ENCODE measurements at regions not wholly inside any gene's neighbourhood (a gene's known extent, or its start where the extent isn't known, plus 50 kb on each side); places are given as distances from the start of the nearest gene placed in this dataset.

DNA sequence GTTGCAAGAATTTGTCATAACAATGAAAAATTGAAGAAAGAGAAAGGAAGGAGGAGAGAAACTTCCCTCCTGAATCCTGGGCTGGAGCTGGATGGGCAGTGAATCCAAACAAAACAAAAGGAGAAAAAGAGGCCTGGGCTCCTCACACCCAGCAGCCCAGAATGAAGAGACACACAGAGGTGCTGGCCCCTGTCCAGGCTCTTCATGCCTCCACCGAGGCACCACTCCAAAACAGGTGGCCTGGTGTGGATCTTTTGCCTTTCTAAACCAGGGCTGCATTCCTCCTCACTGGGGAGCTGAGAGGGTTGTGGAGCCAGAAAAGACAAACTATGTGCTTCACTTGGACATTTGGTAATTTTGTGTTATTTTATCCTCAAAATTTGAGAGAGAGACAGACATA is 76.0 kb downstream of the FAM124B start:
- peaks cover 13 to 30% (median 22%) of the 10 kb centered on the region in 5 donors for H3K27me3 Mint-ChIP-seq
- no peak overlapping the region for H3K27ac Mint-ChIP-seq

GRCh38 chr2:224324604-224325003 is 77.3 kb downstream of the FAM124B start:
- no peak for ATAC-seq
- Mint-ChIP-seq H3K4me3 (no peak overlapping the region), H3K36me3 (no peaks in the 10 kb centered on the region), H3K9me3 (no peaks in the 10 kb centered on the region), H3K27ac (no peak overlapping the region), H3K4me1 (peaks cover 0 to 2% (median 0%) of the 10 kb centered on the region in 4 donors), H3K27me3 (peaks cover 8 to 28% (median 23%) of the 10 kb centered on the region in 5 donors)
- DNase-seq: no peak
- POLR2A ChIA-PET: no interaction called here

More for the DNA sequence above, 76.0 kb downstream of the FAM124B start:
- Mint-ChIP-seq H3K4me3 (no peak overlapping the region), H3K9me3 (no peaks in the 10 kb centered on the region), H3K4me1 (peaks cover 0 to 2% (median 0%) of the 10 kb centered on the region in 4 donors), H3K36me3 (no peaks in the 10 kb centered on the region)
- POLR2A ChIA-PET: interaction anchor here (0.7 kb wide), 1 partner anchor 223 kb away, joined by 3 read pairs; no protein-coding TSS in a partner anchor
- DNase-seq (no peak), ATAC-seq (no peak)

GRCh38 chr2:224320660-224321059 is 81.2 kb downstream of the FAM124B start:
- Mint-ChIP-seq H3K27ac (no peak overlapping the region), H3K4me3 (no peak overlapping the region), H3K36me3 (no peaks in the 10 kb centered on the region), H3K9me3 (no peaks in the 10 kb centered on the region), H3K27me3 (peaks cover 11 to 21% (median 15%) of the 10 kb centered on the region in 5 donors), H3K4me1 (peaks cover 0 to 2% (median 0%) of the 10 kb centered on the region in 4 donors)
- ATAC-seq: no peak
- no peak for DNase-seq
- POLR2A ChIA-PET: no interaction called here

GRCh38 chr2:224319750-224320149 is 82.2 kb downstream of the FAM124B start:
- Mint-ChIP-seq H3K4me1 (peaks cover 0 to 2% (median 0%) of the 10 kb centered on the region in 4 donors), H3K27me3 (peaks cover 12 to 22% (median 17%) of the 10 kb centered on the region in 5 donors), H3K4me3 (no peak overlapping the region), H3K27ac (no peak overlapping the region), H3K9me3 (no peaks in the 10 kb centered on the region), H3K36me3 (no peaks in the 10 kb centered on the region)
- DNase-seq (no peak), ATAC-seq (no peak)
- POLR2A ChIA-PET: no interaction called here

- POLR2A ChIA-PET: no interaction called here
- ATAC-seq: no peak
Observed at GRCh38 chr2:224312741-224313140, 89.2 kb downstream of the FAM124B start.

GRCh38 chr2:224310943-224311625 is 90.8 kb downstream of the FAM124B start:
- Mint-ChIP-seq H3K4me3 (no peak overlapping the region), H3K9me3 (no peaks in the 10 kb centered on the region), H3K27me3 (peaks cover 14 to 36% (median 20%) of the 10 kb centered on the region in 5 donors)

More at GRCh38 chr2:224312741-224313140, 89.2 kb downstream of the FAM124B start:
- DNase-seq: no peak
- H3K9me3 Mint-ChIP-seq: no peaks in the 10 kb centered on the region
- H3K27ac Mint-ChIP-seq: no peak overlapping the region
- no peaks in the 10 kb centered on the region for H3K36me3 Mint-ChIP-seq
- H3K4me1 Mint-ChIP-seq: no peaks in the 10 kb centered on the region
- H3K4me3 Mint-ChIP-seq: no peak overlapping the region
- peaks cover 18 to 43% (median 26%) of the 10 kb centered on the region in 5 donors for H3K27me3 Mint-ChIP-seq

GRCh38 chr2:224309176-224309575 is 92.7 kb downstream of the FAM124B start:
- Mint-ChIP-seq H3K4me1 (no peaks in the 10 kb centered on the region), H3K27me3 (peaks cover 14 to 36% (median 19%) of the 10 kb centered on the region in 5 donors), H3K27ac (no peak overlapping the region), H3K4me3 (no peak overlapping the region), H3K9me3 (no peaks in the 10 kb centered on the region), H3K36me3 (no peaks in the 10 kb centered on the region)
- ATAC-seq: no peak
- POLR2A ChIA-PET: no interaction called here
- no peak for DNase-seq

More at GRCh38 chr2:224310943-224311625, 90.8 kb downstream of the FAM124B start:
- POLR2A ChIA-PET: no interaction called here
- H3K27ac Mint-ChIP-seq: no peak overlapping the region
- ATAC-seq (no peak), DNase-seq (no peak)
- no peaks in the 10 kb centered on the region for H3K36me3 Mint-ChIP-seq
- no peaks in the 10 kb centered on the region for H3K4me1 Mint-ChIP-seq

GRCh38 chr2:224308272-224308911 is 93.5 kb downstream of the FAM124B start:
- no peak overlapping the region for H3K4me3 Mint-ChIP-seq
- POLR2A ChIA-PET: no interaction called here
- no peak for DNase-seq
- no peaks in the 10 kb centered on the region for H3K4me1 Mint-ChIP-seq
- no peaks in the 10 kb centered on the region for H3K9me3 Mint-ChIP-seq
- H3K27ac Mint-ChIP-seq: no peak overlapping the region
- ATAC-seq: no peak
- H3K36me3 Mint-ChIP-seq: no peaks in the 10 kb centered on the region
- peaks cover 14 to 31% (median 18%) of the 10 kb centered on the region in 5 donors for H3K27me3 Mint-ChIP-seq

- peaks cover 2 to 20% (median 6%) of the 10 kb centered on the region in 5 donors for H3K27me3 Mint-ChIP-seq
- no peak for DNase-seq
- POLR2A ChIA-PET: no interaction called here
Observed at GRCh38 chr2:224302952-224303351, 99.0 kb downstream of the FAM124B start.

DNA sequence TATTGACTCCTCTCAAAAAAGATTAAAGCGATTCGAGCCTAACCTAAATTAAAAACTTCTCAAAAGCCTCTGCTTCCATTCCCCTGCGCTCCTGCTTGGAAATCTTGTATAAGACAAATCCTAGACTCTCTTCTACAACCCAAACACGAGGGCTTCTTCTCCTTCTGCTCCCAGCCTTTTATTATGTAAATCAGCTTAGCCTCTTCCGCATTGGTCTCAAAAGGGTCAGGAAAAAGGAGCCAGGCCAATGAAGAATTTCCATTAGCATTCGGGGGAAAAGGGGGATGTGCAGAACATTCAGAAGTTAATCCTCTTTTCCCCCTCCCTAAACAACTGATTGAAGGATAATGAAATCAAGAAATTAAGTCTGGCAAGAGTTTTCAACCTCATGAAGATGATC is 107.9 kb downstream of the FAM124B start:
- peaks cover 0 to 7% (median 0%) of the 10 kb centered on the region in 3 donors for H3K36me3 Mint-ChIP-seq
- DNase-seq (no peak), ATAC-seq (no peak)
- H3K4me3 Mint-ChIP-seq: no peak overlapping the region
- H3K9me3 Mint-ChIP-seq: peaks cover 0 to 8% (median 0%) of the 10 kb centered on the region in 9 donors
- POLR2A ChIA-PET: no interaction called here
- H3K27ac Mint-ChIP-seq: no peak overlapping the region
- H3K27me3 Mint-ChIP-seq: peaks cover 13 to 60% (median 29%) of the 10 kb centered on the region in 5 donors
- H3K4me1 Mint-ChIP-seq: no peaks in the 10 kb centered on the region

More at GRCh38 chr2:224302952-224303351, 99.0 kb downstream of the FAM124B start:
- no peak overlapping the region for H3K27ac Mint-ChIP-seq
- no peaks in the 10 kb centered on the region for H3K4me1 Mint-ChIP-seq
- no peaks in the 10 kb centered on the region for H3K9me3 Mint-ChIP-seq
- ATAC-seq: no peak
- no peaks in the 10 kb centered on the region for H3K36me3 Mint-ChIP-seq
- no peak overlapping the region for H3K4me3 Mint-ChIP-seq

DNA sequence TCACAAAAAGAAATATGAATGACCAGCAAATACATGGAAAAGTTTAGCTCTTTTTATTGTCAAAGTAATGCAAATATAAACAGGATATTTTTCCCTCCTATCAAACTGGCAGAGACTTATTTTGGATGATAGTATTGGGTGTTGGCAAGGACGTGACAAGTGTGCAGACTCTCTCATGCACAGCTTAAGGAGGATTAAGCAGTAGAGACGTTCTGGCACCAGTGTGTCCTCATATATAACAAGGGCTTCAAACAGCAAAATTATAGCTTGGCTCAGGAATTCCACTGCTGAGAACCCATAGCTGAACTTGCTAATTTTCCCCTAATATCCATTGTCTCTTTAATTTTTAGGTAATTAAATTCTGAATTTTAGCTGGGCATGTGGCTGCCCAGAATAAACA is 114.4 kb downstream of the FAM124B start:
- Mint-ChIP-seq H3K4me1 (no peaks in the 10 kb centered on the region), H3K27me3 (peaks cover 18 to 60% (median 26%) of the 10 kb centered on the region in 5 donors), H3K4me3 (no peak overlapping the region), H3K36me3 (no peaks in the 10 kb centered on the region), H3K9me3 (no peaks in the 10 kb centered on the region), H3K27ac (no peak overlapping the region)
- DNase-seq (no peak), ATAC-seq (no peak)
- POLR2A ChIA-PET: no interaction called here

DNA sequence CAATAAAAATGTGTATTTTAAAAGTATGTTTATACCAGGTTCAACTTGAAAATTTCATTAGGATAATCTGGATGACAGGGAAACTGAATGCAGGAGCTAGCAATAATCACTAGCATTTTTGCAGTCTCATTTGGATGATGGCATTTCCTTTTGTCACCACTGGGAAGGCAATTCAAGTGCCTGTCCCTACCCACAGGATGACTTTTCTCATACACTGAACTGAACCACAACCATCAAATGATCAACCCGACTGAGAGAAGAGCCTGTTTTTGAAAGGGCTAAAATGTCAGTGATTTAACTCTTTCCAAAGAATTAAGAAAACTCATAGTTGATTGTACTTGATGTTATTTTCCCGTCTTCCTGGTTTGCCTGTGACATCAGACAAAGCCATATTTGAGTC is 115.0 kb downstream of the FAM124B start:
- no peaks in the 10 kb centered on the region for H3K9me3 Mint-ChIP-seq
- no peak overlapping the region for H3K4me3 Mint-ChIP-seq
- no peaks in the 10 kb centered on the region for H3K36me3 Mint-ChIP-seq
- no peak overlapping the region for H3K27ac Mint-ChIP-seq
- POLR2A ChIA-PET: no interaction called here
- H3K4me1 Mint-ChIP-seq: no peaks in the 10 kb centered on the region
- DNase-seq (no peak), ATAC-seq (no peak)
- H3K27me3 Mint-ChIP-seq: peaks cover 21 to 60% (median 32%) of the 10 kb centered on the region in 5 donors

DNA sequence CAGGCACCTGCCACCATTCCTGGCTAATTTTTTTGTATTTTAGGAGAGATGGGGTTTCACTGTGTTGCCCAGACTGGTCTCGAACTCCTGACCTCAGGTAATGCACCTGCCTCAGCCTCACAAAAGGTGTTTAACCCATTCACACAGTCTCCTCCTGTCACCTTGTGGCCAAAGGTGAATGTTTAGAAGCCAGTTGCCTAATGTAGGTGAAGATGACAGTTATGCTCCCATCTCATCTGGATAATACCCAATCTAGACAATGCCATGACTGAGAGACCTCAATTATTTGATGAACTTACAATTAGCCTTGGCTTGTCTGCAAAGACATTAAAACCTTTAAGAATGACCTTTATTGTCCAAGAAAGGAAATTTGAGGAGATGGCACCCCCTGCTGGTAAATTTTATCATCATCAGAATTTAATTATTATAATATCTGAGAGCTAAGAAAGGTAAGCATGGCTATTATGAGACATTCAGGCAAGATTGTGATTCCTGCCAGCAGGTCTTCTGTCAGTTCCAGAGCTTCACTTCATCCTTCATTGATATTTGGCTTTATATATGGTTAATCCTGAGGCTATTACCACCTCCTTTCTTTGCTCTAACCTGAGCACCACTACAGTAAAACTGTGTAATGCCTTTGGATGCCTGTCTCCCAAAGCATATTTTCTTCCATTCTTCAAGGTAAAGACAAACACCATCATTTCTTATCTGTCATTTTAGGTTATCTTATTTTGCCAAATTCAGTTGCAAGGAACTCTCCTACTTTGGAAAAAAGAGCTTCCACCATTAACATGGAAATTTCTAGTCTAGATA is 117.6 kb downstream of the FAM124B start:
- no peak for ATAC-seq
- POLR2A ChIA-PET: no interaction called here
- Mint-ChIP-seq H3K36me3 (no peaks in the 10 kb centered on the region), H3K9me3 (no peaks in the 10 kb centered on the region), H3K27ac (no peak overlapping the region), H3K4me3 (no peak overlapping the region), H3K27me3 (peaks cover 15 to 39% (median 26%) of the 10 kb centered on the region in 5 donors), H3K4me1 (no peaks in the 10 kb centered on the region)
- DNase-seq: peak in 5 of 10 donors; percentile 6 to 57 (median 45)

All from naive thymus-derived CD8-positive, alpha-beta T cell (primary cell).